Brain microvascular endothelial cell (primary cell): ENCODE measurements at regions not wholly inside any gene's neighbourhood (a gene's known extent, or its start where the extent isn't known, plus 50 kb on each side); places are given as distances from the start of the nearest gene placed in this dataset.

Source experiments
- DNase-seq: peaks from one replicate; pipeline ENCODE4 v3.0.0-alpha.2; 2020
- H3K27ac ChIP-seq: fragments of 250-450 bp; sonication (Bioruptor Pico); 2 replicates; pipeline ENCODE4 v1.5.1; 2020; ENCODE audit warnings: mild to moderate bottlenecking, moderate library complexity
- H3K27me3 ChIP-seq: fragments of 250-450 bp; sonication (Bioruptor Pico); replicated peaks from 2 replicates; pipeline ENCODE4 v1.5.1; 2020; ENCODE audit warnings: mild to moderate bottlenecking
- H3K36me3 ChIP-seq: fragments of 250-450 bp; sonication (Bioruptor Pico); replicated peaks from 2 replicates; pipeline ENCODE4 v1.5.1; 2020; ENCODE audit warnings: mild to moderate bottlenecking
- H3K4me3 ChIP-seq: 2 replicates; pipeline ENCODE4 v1.5.1; 2011; ENCODE audit warnings: low read depth, mild to moderate bottlenecking, control low read depth, low read length, moderate library complexity
- CTCF ChIP-seq: IDR thresholded peaks from 2 replicates; pipeline ENCODE4 v1.5.1; 2011; ENCODE audit warnings: low read depth, mild to moderate bottlenecking, moderate library complexity, low read length, control low read depth, inconsistent platforms; ENCODE audit errors: missing control alignments
- in situ Hi-C: cut with HindIII; loops from 2 replicates; pipeline ENCODE4 v1.10.0; 2017; ENCODE audit warnings: low sequenced_read_pairs, low pct_ligation_motif_present

- Histone ChIP-seq H3K36me3 (no peaks in the 10 kb centered on the region), H3K4me3 (no peak overlapping the region), H3K27ac (no peak overlapping the region), H3K27me3 (no peaks in the 10 kb centered on the region)
- no peak for DNase-seq
- TF ChIP-seq CTCF: no peak
- in situ Hi-C loops: no loop called here
These were observed 644.1 kb upstream of the KLF4 start for GRCh38 chr9:108133680-108134079.

- in situ Hi-C loops: no loop called here
- Histone ChIP-seq H3K27ac (no peak overlapping the region), H3K27me3 (no peaks in the 10 kb centered on the region), H3K4me3 (no peak overlapping the region), H3K36me3 (no peaks in the 10 kb centered on the region)
- DNase-seq: no peak
- TF ChIP-seq CTCF: no peak
These were observed 643.5 kb upstream of the KLF4 start for GRCh38 chr9:108133101-108133500.

GRCh38 chr9:108130905-108131304 lies 641.3 kb upstream of the KLF4 start:
- in situ Hi-C loops: no loop called here
- Histone ChIP-seq H3K36me3 (no peaks in the 10 kb centered on the region), H3K27ac (no peak overlapping the region), H3K27me3 (no peaks in the 10 kb centered on the region), H3K4me3 (no peak overlapping the region)
- no peak for TF ChIP-seq CTCF
- DNase-seq: no peak

DNA sequence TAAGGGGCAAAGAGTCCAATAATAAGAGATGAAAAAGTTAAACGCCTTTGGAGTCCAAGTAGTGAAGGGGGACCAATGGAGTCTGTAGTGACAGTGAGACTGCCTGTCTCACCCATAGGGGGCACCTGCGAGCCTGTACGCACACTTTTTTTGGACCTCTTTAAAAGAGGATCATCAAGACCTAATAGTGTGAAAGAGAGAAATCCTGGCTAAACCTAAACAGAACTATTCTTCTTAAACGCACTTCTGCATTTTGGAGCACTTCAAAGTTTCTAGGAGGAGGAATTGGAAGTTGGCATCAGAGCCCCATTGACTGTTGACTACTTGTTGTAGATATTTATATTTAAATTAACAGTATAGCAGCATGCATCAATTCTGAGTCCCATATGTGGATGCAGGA lies 636.1 kb upstream of the KLF4 start:
- no peak for DNase-seq
- in situ Hi-C loops: no loop called here

GRCh38 chr9:108119530-108120113 lies 630.1 kb upstream of the KLF4 start:
- H3K4me3 ChIP-seq: no peak overlapping the region
- H3K36me3 ChIP-seq: no peaks in the 10 kb centered on the region
- TF ChIP-seq CTCF: no peak
- no peaks in the 10 kb centered on the region for H3K27me3 ChIP-seq
- H3K27ac ChIP-seq: no peak overlapping the region
- no peak for DNase-seq
- in situ Hi-C loops: no loop called here

More for the DNA sequence above, 636.1 kb upstream of the KLF4 start:
- Histone ChIP-seq H3K36me3 (no peaks in the 10 kb centered on the region), H3K27me3 (no peaks in the 10 kb centered on the region), H3K27ac (no peak overlapping the region), H3K4me3 (no peak overlapping the region)
- peak; percentile 61 for TF ChIP-seq CTCF

DNA sequence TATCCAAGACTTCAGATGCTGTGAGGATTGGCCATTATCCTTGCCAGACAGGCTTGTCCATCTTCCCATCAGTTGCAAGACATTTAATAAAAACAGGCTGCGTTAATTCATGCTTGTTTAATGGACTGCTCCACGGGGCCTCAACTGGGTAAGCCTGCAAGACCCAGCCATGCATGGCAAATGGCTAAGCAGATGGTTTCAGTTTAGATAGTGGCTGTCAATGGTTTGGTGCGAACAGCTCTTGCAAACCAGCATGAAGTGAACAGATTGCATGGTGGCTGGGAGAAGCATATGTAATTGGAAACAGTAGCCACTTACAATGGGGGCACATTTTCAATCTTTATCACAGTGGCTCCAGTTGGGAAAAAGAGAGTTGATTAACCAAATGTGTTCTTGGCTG lies 628.2 kb upstream of the KLF4 start:
- H3K27me3 ChIP-seq: no peaks in the 10 kb centered on the region

More for the DNA sequence above, 628.2 kb upstream of the KLF4 start:
- H3K27ac ChIP-seq: no peak overlapping the region
- TF ChIP-seq CTCF: no peak
- in situ Hi-C loops: no loop called here
- no peaks in the 10 kb centered on the region for H3K36me3 ChIP-seq
- no peak overlapping the region for H3K4me3 ChIP-seq
- no peak for DNase-seq
